GM12872 (cell line): ENCODE measurements at regions not wholly inside any gene's neighbourhood (a gene's known extent, or its start where the extent isn't known, plus 50 kb on each side); places are given as distances from the start of the nearest gene placed in this dataset.

Experiments used
- CTCF ChIP-seq: IDR thresholded peaks from 3 replicates; pipeline ENCODE4 v1.5.1; 2011; ENCODE audit warnings: low read depth, mild to moderate bottlenecking, low read length, moderate library complexity; ENCODE audit not compliant: insufficient read depth

GRCh38 chr6:23367311-23367710 is 758.7 kb upstream of the NRSN1 start:
- TF ChIP-seq CTCF = no peak

- TF ChIP-seq CTCF = no peak
These were observed 757.5 kb upstream of the NRSN1 start for GRCh38 chr6:23368557-23368956.

DNA sequence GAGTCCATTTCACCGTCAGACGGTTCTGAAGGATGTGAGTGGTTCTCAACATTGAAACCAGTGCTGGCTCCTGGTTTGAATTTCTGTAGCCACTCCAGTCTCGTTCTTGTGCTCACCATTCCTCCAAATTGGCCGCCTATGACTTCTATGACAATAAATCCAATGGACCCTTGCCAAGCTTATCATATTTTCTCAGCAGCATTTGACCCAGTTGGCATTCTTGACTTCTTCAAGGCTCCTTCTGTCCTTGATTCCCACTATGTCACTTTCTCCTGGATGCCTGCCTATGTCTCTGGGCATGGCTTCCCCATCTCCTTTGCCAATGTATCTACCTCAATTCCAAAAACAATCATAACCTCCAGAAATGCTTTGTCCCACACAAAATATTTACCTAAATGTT is 756.0 kb upstream of the NRSN1 start:
- TF ChIP-seq CTCF = no peak

DNA sequence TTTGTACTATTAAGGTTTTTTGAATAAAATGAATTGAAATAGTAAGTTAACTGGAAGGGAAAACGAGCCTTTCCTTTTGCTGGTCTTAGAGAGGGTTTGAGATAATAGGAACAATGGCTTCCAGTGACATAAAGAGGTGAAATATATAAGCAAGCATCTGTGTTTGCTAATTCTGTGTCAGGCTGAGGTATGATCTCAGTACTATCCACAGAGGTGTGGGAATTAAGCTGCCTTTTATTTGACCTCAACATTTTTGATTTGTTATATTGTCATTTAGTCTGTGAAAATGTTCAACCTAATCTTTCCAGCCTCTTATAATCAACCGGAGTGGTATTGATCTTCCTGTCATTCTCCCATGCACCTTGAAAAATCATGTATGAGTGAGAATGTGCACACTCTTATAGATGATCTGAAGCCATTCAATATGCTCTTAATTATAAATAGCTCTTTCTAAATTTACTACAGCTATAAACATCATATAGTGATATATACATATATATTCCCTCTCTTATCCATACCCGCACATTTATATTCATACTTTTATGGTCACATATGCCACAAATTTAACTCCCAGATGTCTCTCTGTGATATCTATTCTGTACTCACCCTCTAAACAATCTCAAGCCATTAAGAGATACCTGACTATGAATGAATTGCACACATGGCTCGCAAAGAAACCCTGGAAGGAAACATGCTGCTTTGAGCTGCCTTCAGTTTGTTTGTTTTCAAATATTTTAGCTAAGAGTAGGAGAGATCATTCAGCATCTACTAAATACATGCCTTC is 754.7 kb upstream of the NRSN1 start:
- TF ChIP-seq CTCF = no peak

- no peak for TF ChIP-seq CTCF
These were observed 748.2 kb upstream of the NRSN1 start for GRCh38 chr6:23377830-23378229.

DNA sequence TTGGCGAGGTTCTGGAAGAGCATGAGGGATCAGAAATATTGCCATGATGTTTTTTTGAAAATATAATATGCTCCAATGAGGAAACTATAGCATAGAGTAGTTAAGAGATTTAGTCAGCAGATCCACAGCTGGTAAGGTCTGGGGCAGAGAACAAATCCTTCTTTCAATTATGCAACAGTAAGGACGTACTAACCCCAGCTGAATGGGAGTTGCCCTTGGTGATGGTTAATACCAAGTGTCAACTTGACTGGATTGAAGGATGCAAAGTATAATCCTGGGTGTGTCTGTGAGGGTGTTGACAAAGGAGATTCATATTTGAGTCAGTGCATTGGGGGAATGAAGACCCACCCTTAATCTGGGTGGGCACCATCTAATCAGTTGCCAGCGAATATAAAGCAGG is 745.5 kb upstream of the NRSN1 start:
- no peak for TF ChIP-seq CTCF

DNA sequence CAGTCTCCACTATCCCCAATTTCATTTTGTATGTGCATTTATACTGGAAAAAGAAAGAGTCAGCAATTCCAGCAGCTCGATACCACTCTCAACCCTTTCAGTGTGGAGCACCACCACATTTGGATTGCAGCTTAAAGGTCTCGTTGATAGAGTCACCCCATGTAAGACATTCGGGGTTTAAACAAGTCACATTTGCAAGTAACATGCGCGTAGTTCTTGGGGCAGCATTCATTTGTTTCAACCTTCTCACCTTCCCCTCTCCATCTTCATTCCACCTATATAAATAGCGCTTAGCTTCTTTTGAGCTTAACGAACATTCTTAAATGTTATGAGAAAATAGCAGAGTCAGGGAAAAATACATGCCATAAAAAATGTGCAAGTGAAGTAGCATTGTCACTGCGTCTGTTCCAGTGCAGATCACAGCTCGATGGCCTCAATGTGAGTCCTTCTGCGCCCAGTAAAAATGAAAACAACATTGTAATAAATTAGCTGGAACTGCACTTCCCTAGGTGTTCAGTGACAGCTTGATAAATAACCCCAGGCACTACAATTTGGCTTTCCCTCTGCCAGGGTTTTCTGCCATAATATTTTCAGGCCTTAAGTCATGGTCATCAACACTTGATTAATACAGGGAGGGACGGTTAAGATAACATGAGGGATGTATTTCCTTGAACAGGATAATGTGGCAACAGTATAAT is 737.8 kb upstream of the NRSN1 start:
- no peak for TF ChIP-seq CTCF
